GM12891 (cell line): ENCODE measurements at regions not wholly inside any gene's neighbourhood (a gene's known extent, or its start where the extent isn't known, plus 50 kb on each side); places are given as distances from the start of the nearest gene placed in this dataset.

ENCODE experiments used
- POLR2AphosphoS5 ChIP-seq: IDR thresholded peaks from 2 replicates; pipeline ENCODE4 v1.6.1; 2011; ENCODE audit warnings: low read depth, low read length, control low read depth
- TAF1 ChIP-seq: IDR thresholded peaks from 2 replicates; pipeline ENCODE4 v1.6.1; 2011; ENCODE audit warnings: low read depth, low read length, control low read depth

GRCh38 chr10:63922468-63923284 lies 401.5 kb downstream of the REEP3 start:
- TF ChIP-seq TAF1 (no peak), POLR2AphosphoS5 (no peak)
